NCI-H2171 treated with DMSO at 0.1 percent for 48 hours (cell line): ENCODE measurements at regions not wholly inside any gene's neighbourhood (a gene's known extent, or its start where the extent isn't known, plus 50 kb on each side); places are given as distances from the start of the nearest gene placed in this dataset.
"Not testable (repeated sequence)": the region's sequence is repeated elsewhere in the genome, so short reads cannot be mapped to it uniquely, and the experiment has no call there.

Experiments used
- DNase-seq: peaks from one replicate; lab custom pipeline; 2025; lab: John Stamatoyannopoulos, UW

DNA sequence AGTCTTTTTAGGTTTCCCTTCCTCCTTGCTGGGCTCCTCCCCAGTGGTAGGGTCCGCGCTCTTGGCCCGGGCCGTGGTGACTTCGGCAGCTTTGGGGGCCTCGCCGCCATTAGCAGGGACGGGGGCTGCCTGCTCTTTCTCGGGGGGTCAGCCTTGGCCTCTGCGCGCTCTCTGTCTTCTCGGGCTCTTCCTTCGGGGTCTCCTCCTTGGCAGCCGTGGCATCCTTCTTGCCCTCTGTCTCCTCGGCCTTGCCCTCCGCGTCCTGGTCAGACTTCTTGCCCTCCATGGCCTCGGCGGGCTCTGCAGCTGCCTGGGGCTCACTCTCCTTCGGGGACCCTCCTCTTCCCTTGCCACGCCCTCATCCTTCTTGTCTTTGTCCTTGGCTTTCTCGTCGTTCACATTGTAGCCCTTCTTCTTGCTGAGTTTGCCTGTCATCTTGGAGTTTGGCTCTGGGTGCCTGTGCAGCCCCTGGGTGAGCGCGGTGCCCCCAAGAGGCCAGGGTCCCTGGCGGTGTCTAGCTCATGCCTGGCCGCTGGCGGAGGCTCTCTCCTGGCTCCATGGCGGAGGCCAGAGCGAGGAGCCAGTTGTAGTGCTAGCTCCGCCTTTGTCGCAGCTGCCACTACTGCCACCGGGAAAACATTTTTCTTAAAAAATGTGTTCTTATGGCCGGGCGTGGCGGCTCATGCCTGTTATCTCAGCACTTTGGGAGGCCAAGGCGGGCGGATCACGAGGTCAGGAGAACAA lies 283.0 kb upstream of the SGCG start:
- no peak for DNase-seq

DNA sequence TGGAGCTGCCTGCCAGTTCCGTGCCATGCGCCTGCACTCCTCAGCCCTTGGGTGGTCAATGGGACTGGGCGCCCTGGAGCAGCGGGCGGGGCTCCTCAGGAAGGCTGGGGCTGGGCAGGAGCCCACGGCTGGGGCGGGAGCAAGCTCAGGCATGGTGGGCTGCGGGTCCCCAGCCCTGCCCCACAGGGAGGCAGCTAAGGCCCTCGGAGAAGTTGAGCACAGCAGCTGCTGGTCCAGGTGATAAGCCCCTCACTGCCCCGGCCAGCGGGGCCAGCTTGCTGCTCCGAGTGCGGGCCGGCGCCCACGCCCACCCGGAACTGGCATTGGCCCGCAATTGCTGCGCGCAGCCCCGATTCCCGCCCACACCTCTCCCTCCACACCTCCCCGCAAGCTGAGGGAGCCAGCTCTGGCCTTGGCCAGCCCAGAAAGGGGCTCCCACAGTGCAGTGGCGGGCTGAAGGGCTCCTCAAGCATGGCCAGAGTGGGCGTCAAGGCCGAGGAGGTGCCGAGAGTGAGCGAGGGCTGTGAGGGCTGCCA lies 280.3 kb upstream of the SGCG start:
- DNase-seq = not testable (repeated sequence)

DNA sequence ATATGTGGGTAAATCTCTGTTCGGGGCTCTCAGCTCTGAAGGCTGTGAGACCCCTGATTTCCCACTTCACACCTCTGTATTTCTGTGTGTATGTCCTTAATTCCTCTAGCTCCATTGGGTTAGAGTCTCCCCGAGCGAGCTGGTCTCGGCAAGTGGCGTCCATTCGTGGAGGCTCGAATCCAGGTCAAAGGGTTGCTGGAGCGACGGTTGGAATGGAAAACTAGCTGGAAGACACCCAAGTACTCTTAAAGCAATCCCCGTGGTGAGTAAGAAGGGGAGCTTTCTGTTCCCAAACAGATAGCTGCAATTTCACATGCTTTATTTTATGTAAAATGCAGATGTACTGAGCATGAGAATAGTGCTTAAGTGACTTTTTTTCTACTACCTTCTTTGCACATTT lies 277.5 kb upstream of the SGCG start:
- DNase-seq = no peak

DNA sequence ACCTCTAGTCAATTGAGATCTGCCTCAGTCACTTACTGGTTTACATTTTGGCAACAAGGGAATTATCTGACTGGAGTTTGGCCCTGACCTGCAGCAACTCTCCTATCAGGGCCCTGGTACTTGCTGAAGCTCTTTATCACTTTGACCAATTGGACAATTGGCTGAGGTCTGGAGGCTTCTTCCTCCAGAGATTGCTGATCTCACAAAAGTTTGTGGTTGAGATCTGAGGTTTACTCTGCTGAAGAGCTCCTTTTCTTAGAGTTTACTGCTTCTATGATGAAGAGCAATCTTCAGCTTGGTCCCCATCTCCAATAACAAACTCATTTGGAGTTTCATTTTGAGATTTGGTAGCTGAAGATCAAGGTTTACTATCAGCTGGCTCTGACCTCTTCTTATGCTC lies 276.9 kb upstream of the SGCG start:
- DNase-seq = no peak

DNA sequence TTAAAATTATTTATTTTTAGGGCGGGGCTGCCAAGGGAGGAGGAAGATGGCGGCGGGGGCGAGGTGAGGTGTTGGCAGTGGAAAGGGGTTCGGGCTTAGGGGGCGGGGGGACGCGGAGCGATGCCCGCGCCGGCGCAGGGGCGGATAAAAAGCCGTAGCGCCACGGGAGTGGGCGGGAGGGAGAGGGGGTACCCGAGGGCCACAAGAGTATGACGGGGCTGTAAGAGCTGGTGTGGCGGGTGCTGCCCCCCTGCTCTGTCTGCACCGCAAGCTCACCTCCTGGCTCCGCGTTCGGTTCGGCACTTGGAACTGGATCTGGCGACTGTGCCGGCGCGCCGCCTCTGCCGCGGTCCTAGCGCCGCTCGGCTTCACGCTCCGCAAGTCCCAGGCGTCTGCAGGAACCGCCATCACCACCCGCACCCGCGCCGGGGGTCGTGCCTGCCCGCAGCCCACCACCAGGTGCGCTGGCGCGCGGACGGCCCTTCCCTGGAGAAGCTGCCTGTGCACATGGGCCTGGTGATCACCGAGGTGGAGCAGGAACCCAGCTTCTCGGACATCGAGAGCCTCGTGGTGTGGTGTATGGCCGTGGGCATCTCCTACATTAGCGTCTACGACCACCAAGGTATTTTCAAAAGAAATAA lies 265.2 kb upstream of the SGCG start:
- no peak for DNase-seq

DNA sequence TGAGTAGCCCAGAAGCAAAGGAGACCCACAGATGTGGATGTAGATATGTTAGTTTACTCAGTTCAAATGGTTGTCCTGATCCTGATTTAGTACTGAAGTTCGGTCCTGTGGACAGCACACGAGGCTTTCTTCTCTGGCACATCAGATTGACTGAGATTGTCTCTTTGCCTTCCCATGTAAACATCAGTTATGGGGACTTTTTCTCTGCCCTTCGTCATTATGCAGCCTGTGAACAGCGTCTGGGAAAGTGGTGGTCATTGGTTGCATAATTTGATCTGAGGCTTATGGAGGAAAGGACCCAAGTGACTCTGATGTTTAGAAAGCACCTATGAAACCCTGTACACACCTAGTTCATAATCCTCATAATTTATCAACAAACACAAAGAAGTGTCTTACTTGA lies 264.5 kb upstream of the SGCG start:
- DNase-seq = not testable (repeated sequence)

DNA sequence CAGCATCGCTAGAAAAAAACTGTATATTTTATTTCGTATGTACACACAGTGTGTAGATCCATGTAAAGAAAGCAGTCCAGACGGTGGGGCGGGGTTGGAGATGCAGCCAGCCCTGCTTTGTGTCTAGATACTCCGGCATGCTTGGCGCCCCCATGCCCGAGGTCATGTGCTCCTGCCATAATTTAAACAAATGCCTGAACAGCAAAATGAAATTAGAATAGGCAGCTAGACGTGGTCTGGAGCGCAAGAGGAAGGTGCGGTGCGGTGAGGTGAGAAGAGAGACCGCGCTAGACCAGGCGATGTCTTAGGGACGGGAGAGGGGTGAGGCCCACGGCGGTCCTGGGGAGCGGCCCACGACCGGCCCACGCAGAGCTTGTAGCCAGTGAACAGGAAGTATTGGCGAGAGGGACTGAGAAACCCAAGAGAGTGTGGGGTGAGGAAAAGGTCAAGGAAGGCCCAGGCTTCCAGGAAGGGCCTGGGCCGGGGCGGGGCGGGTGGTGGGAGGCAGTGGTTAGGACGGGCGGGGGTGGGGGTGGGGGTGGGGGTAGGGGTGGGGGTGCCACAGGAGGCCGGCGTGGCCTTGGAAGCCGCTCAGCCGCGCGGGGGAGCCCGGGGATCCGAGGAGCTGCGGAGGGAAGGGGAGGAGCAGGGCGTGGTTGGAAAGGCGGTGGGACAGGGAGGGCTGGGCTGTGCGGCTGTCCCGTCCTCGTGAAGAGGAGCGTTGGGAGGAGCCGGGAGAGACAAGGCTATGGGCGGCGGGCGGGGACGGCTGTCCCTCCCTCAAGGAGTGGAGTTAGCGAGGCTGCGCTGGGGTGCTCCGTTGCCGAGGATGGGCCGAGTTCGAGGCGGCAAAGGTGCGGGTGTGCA lies 254.7 kb upstream of the SGCG start:
- no peak for DNase-seq

DNA sequence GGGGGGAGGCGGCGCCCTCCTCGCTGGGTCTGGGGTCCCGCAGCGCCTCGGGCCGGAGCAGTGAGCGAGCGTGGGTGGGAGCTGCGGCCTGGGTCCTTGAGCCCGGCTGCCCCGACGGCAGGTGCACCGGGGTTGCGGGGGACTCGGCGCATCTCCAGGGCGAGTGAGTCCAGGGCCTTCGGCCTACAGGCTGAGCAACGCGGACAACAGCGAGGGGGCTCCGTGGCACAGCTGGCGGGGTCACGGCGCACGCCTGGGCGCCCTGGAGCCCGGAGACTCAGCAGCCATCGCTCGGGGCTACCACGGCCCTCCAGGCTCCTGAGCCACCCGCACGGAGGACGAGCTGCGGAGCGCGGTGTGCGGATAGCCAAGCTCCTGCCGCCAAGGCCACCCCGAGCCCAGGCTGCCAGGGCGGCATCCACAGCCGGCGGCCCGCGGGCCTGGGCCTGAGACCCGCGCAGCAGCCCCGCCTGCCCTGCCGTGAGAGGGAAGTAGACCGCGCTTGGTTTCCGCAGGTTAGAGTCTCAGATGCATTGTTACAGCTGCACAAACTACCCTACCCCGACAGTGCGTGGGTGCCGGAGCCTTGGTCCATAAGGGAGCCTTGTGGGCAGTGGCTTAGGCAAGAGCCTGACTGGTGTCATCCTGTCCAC lies 253.9 kb upstream of the SGCG start:
- no peak for DNase-seq

DNA sequence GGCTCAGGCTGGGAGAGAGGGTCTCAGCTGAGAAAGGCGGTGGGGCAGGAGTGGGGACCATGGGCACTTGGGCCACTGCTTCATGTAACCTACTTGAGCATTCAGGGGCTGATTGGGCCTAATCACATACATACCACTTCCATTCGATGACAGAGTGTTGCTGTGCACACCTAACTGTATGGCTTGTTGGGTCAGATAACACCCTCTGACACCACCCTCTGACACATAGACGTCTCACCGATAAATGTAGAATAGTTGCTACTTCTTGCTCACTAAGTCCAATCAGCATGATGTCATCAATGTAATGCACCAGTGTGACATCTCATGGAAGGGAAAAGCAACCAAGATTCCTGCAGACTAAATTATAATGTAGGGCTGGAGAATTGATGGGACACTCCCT lies 252.9 kb upstream of the SGCG start:
- not testable (repeated sequence) for DNase-seq

DNA sequence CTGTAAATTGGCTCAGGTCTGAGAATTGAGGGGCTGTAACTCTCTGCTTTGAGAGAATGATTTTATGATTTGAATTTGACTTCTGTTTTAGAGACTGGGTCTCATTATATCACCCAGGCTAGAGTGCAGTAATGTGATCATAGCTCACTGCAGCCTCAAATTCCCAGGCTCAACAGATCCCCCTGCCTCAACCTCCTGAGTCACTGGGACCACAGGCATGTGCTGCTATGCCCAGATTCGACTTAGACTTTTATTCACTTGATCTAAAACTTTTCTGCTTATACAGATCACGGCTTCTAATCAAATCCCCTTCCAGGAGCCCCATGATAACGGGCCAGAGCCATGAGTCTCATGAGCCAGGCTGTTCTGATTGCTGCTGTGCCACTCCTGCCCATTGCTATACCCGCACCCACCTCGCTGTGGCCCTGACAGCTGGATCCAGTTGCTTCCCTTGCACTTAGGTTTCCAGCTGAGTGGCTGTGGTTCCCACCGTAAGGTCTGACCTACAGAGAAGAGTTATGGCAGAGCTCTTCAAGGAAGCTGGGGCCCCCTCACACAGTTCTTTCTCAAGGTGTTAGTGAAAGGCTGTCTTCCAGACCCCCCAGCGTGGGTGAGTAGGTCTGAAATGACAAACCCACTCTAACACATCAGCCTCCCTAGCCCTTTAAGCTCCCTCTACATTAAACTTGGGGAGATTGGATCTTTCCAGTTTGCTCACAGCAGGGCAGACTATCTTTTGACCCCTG lies 251.2 kb upstream of the SGCG start:
- no peak for DNase-seq

DNA sequence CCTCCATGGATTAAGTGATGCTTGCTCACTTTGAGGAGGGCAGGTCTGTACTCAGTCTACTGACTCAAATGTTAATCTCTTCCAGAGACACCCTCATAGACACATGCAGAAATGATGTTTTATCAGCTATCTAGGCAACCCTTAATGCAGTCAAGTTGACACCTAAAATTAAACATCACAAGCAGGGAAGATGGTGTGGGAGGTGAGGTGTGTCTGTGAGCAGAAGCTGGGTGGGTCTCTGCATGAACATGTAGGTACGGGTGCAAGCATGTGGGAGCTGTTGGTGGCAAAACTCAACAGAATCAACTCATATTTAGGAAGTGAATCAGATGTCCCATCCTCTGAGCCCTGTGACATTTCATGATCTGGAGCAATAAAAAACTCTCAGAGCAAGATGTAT lies 249.2 kb upstream of the SGCG start:
- DNase-seq = no peak

DNA sequence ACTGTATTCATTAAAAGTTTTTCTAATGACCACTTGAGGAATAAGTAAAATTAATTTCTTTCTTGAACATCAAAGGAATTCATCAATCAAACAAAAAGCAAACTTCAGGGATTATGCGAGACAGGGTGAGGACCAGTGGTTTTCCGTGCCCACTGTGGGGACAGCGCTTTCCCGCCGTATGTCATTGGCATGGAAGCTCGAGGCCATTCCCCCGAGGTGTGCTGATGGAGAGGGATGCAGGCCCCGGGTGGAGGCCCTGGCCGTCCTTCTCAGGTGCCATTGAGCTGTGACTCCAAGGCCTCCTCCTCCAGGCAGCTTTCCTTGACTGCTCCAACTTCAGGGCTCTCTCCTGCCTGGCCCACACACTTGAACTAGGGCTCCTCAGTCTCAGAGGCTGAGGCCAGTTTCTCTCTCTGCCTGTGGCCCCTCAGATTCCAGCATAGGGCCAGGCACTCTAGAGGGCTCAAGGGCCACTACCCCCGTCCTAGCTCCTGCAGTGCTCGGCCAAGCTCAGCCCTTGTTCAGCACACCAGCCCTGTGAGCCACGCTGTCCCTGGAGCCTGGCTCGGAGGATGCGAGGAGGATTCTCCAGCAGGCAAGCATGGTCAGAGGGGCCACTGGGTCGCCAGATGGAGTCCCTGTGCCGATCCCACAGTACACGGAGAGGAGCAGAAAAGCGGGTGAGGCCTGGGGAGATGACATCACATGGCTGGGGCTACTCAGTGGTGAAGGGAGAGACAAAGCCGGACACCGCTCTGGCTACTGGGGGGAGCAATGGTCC lies 248.0 kb upstream of the SGCG start:
- not testable (repeated sequence) for DNase-seq

DNA sequence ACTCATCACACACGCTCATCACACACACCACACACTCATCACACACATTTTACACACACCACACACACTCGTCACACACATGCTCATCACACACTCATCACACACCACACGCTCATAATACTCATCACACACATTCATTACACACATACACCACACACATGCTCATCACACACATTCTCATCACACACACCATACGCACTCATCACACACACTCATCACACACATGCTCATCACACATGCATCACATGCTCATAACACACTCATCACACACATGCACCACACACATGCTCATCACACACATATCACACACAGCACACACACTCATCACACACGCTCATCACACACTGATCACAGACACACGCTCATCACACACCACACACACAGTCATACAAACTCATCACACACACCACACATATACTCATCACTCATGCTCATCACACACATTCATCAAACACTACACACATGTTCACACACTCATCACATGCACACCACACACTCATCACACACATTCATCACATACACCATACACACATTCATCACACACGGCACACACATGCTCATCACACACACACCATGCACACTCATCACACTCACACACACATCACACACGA lies 247.1 kb upstream of the SGCG start:
- DNase-seq = no peak

DNA sequence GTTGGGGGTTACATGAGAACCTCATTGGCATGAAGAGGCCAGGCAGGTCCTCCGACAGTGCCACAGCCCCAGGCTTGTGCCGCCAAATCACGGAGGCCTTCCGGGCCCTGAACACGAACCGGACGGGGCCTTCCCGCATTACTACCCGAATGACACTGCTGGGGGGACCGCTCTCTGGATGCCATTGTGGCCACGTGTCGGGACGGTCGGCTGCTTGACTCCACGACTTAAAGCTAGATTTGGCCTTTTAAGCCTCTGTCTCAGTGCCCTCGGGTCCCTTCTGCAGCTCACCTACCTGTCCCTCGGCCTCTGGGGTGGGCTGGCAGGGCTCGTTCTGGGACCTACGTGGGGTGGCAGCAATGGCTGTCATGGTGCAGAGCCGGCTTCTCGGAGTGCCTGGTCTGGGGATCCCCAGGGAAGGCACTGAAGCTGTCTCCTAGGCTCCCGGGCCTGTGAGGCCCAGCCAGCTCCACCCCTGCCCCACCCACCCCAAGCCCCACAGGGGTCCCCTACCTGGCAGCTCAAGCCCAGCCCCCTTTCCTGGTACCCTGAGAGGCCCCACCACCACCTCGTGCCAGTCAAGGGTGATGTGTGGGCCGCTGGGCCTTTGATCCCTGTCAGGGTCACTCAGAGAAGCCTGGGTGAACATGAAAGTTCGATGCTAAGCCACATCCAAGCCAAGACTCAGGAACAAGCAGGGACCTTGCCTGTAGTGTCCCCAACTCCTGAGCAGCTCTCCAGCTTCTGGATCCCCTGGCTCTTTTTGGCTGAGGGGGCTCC lies 245.8 kb upstream of the SGCG start:
- no peak for DNase-seq

DNA sequence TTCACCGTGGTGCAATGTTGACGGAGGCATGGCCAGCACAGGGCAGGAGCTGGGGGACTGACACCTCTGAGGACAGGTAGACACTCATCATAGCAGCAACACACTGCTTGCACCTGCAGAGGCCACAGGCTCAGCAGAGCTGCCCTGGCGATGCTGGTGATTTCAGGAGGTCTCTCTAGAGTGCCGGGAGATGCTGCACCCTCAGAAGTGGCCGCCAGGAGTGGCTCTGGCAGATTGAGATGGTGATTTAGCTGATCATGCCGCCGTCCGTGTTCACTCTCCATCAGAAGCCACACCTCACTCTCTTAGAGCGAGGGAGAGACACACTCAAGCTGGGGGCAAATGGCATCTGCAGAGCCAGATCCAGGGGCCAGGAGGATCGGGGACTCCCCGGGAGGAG lies 244.6 kb upstream of the SGCG start:
- no peak for DNase-seq

DNA sequence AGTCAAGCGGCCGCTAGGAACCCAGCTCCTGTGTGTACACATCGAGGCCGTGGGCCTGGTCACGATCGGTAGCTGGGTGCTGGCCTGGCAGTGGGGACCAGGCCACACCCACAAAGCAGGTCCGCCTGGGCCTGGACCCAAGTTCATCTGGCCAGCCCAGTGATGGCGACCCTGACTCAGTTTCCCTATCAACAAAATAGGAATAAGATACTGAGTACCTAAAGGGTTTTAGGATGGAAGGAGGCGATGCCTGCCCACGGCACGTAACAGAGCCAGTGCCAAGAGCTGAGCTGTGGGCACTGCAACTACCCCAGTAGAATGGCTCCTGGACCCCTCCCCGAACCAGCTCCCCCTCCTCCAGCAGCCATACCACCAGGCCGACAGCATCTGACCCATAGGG lies 243.5 kb upstream of the SGCG start:
- DNase-seq = no peak

DNA sequence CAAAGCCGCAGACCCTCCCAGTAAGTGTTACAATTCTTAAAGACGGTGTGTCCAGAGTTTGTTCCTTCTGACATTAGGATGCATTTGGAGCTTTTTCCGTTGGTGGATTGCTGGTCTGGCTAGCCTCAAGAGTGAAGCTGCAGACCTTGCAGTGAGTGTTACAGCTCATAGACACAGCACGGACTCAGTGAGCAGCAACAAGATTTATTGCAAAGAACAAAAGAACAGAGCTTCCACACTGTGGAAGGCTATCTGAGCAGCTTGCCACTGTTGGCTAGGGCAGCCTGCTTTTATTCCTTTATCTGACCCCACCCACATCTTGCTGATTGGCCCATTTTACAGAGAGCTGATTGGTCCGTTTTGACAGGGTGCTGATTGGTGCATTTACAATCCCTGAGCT lies 242.8 kb upstream of the SGCG start:
- DNase-seq = no peak

DNA sequence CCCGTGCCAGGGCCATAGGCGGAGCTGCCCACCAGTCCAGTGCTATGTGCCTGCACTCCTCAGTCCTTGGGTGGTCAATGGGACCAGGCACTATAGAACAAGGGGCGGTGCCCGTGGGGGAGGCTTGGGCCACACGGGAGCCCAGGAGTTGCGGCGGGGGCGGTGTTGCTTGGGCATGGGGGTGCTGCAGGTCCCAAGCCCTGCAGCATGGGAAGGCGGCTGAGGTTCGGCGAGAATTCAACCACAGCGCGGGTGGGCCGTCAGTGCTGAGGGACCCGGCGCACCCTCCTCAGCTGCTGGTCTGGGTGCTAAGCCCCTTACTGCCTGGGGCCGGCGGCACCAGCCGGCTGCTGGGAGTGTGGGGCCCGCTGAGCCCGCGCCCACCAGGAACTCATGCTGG lies 242.2 kb upstream of the SGCG start:
- no peak for DNase-seq

DNA sequence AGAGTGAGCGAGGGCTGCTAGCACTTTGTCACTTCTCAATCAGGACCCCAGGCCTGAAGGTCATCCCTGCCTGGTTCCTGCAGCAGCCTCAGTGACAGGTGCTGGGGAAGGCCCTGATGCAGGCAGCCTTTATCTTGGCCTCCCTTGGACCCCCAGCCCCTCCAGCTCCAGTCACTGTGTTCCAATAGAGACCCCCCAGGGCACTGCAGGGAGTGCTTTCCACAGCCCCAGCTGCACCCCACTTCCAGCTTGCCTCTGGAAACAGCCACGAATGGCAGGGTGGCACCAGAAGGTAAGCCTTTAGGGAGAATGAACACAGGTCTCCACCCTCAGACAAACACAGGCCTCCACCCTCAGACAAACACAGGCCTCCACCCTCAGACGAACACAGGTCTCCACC lies 241.6 kb upstream of the SGCG start:
- no peak for DNase-seq
